ENCODE measurements at regions not wholly inside any gene's neighbourhood (a gene's known extent, or its start where the extent isn't known, plus 50 kb on each side); places are given as distances from the start of the nearest gene placed in this dataset.

GRCh38 chr11:33606762-33607161 lies 93.9 kb downstream of the C11orf91 start:
- H3K27me3 ChIP-seq, result no peaks in the 10 kb centered on the region
- no peak overlapping the region for H3K27ac ChIP-seq
- intact Hi-C loops (cut with DNase I; ENCODE audit: low total_unique reads), result no loop called here
- no peak overlapping the region for H3K4me3 ChIP-seq
- no peak for TF ChIP-seq POLR2A (IDR thresholded peaks at IDR 0.05)
- no peak for TF ChIP-seq CTCF (IDR thresholded peaks at IDR 0.05)
- DNase-seq, result no peak
- no peaks in the 10 kb centered on the region for H3K9me3 ChIP-seq
- no peaks in the 10 kb centered on the region for H3K36me3 ChIP-seq
- no peaks in the 10 kb centered on the region for H3K4me1 ChIP-seq

DNA sequence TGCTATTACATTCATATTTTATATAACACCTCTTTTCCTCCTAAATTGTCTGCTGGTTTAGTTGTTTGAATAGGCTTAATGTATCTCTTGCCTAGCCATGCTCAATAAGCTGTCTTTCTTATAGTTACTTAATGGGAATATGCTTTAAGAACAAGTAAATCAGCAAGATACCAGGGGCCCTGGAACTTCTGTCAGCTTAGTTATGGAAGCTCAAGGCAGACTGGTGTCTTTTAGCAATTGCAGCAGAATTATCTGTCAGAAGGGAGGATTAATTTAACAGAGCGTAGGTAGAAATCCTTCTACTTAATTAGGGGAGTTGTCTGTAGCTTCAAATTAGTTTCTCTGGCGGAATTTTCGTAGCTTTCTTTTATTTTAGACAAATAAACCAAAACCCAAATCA lies 94.9 kb downstream of the C11orf91 start:
- H3K4me1 ChIP-seq, result no peaks in the 10 kb centered on the region
- DNase-seq, result no peak
- no peaks in the 10 kb centered on the region for H3K27me3 ChIP-seq
- no peak for TF ChIP-seq POLR2A (IDR thresholded peaks at IDR 0.05)
- TF ChIP-seq CTCF (IDR thresholded peaks at IDR 0.05), result no peak
- H3K36me3 ChIP-seq, result no peaks in the 10 kb centered on the region
- H3K27ac ChIP-seq, result no peak overlapping the region
- no peaks in the 10 kb centered on the region for H3K9me3 ChIP-seq
- no peak overlapping the region for H3K4me3 ChIP-seq
- intact Hi-C loops (cut with DNase I; ENCODE audit: low total_unique reads), result no loop called here

GRCh38 chr11:33598426-33599069 lies 102.1 kb downstream of the C11orf91 start:
- H3K9me3 ChIP-seq, result no peaks in the 10 kb centered on the region
- H3K27ac ChIP-seq, result no peak overlapping the region
- H3K4me3 ChIP-seq, result no peak overlapping the region
- intact Hi-C loops (cut with DNase I; ENCODE audit: low total_unique reads), result no loop called here
- no peak for TF ChIP-seq CTCF (IDR thresholded peaks at IDR 0.05)
- no peak for TF ChIP-seq POLR2A (IDR thresholded peaks at IDR 0.05)
- H3K36me3 ChIP-seq, result no peaks in the 10 kb centered on the region
- DNase-seq, result no peak
- H3K4me1 ChIP-seq, result no peaks in the 10 kb centered on the region
- no peaks in the 10 kb centered on the region for H3K27me3 ChIP-seq

- DNase-seq, result no peak
- TF ChIP-seq POLR2A (IDR thresholded peaks at IDR 0.05), result no peak
- no peak for TF ChIP-seq CTCF (IDR thresholded peaks at IDR 0.05)
- H3K27me3 ChIP-seq, result no peaks in the 10 kb centered on the region
These were observed 106.4 kb downstream of the C11orf91 start for GRCh38 chr11:33594188-33594587.

DNA sequence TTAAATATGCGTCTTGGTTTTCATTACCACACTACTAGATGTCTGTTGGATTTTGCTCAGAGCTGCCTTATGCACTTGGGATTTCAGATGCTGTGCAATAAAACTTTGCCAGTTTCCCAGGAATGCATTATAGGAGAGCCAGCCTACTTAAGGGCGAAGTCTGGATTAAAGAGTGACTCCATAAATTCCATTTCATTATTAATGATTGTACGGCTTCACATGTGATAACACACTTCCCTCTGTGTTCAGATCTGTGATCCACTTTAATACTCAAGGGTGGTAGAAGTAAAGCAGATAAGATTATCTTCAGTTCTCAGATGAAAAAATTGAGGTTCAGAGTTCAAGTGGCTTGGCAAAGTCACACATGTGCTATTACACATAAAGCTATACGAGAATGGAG lies 110.2 kb downstream of the C11orf91 start:
- H3K9me3 ChIP-seq, result no peaks in the 10 kb centered on the region
- TF ChIP-seq POLR2A (IDR thresholded peaks at IDR 0.05) (no peak), CTCF (IDR thresholded peaks at IDR 0.05) (no peak)
- no peaks in the 10 kb centered on the region for H3K4me1 ChIP-seq
- intact Hi-C loops (cut with DNase I; ENCODE audit: low total_unique reads), result no loop called here
- H3K27ac ChIP-seq, result no peak overlapping the region
- H3K36me3 ChIP-seq, result no peaks in the 10 kb centered on the region
- H3K27me3 ChIP-seq, result no peaks in the 10 kb centered on the region
- no peak for DNase-seq
- no peak overlapping the region for H3K4me3 ChIP-seq

More at GRCh38 chr11:33594188-33594587, 106.4 kb downstream of the C11orf91 start:
- Histone ChIP-seq H3K9me3 (no peaks in the 10 kb centered on the region), H3K4me3 (no peak overlapping the region), H3K4me1 (no peaks in the 10 kb centered on the region), H3K36me3 (no peaks in the 10 kb centered on the region), H3K27ac (no peak overlapping the region)
- intact Hi-C loops (cut with DNase I; ENCODE audit: low total_unique reads), result no loop called here

All from uterus (tissue), 3 donors.